H9 (cell line): ENCODE measurements at regions not wholly inside any gene's neighbourhood (a gene's known extent, or its start where the extent isn't known, plus 50 kb on each side); places are given as distances from the start of the nearest gene placed in this dataset.

Experiments
- DNase-seq: peaks from one replicate; pipeline ENCODE4 v3.0.0-alpha.2; 2017
- H2AFZ ChIP-seq: one replicate; pipeline ENCODE4 v1.6.1; 2013; ENCODE audit warnings: mild to moderate bottlenecking, low read length, control low read depth, moderate library complexity
- H2AK5ac ChIP-seq: 2 replicates; pipeline ENCODE4 v1.6.1; 2013; ENCODE audit warnings: low read length, control low read depth, mixed read lengths; ENCODE audit not compliant: insufficient read length
- H2BK120ac ChIP-seq: one replicate; pipeline ENCODE4 v1.6.1; 2013; ENCODE audit warnings: low read depth, mild to moderate bottlenecking, low read length, control low read depth, inconsistent platforms; ENCODE audit not compliant: poor library complexity, severe bottlenecking
- H2BK12ac ChIP-seq: 2 replicates; pipeline ENCODE4 v1.6.1; 2013; ENCODE audit warnings: low read length, control low read depth, mixed read lengths, low read depth; ENCODE audit not compliant: insufficient read length
- H2BK15ac ChIP-seq: 2 replicates; pipeline ENCODE4 v1.6.1; 2013; ENCODE audit warnings: low read depth, low read length, control low read depth
- H2BK20ac ChIP-seq: one replicate; pipeline ENCODE4 v1.6.1; 2013; ENCODE audit warnings: low read depth, mild to moderate bottlenecking, low read length, control low read depth, inconsistent platforms; ENCODE audit not compliant: poor library complexity, severe bottlenecking
- H2BK5ac ChIP-seq: 2 replicates; pipeline ENCODE4 v1.6.1; 2013; ENCODE audit warnings: low read length, control low read depth, mixed read lengths; ENCODE audit not compliant: insufficient read length
- H3K14ac ChIP-seq: 2 replicates; pipeline ENCODE4 v1.6.1; 2013; ENCODE audit warnings: low read length, control low read depth; ENCODE audit not compliant: insufficient read depth
- H3K18ac ChIP-seq: 2 replicates; pipeline ENCODE4 v1.6.1; 2013; ENCODE audit warnings: low read depth, mild to moderate bottlenecking, mixed read lengths, low read length, control low read depth; ENCODE audit not compliant: insufficient read length
- H3K23ac ChIP-seq: 2 replicates; pipeline ENCODE4 v1.6.1; 2013; ENCODE audit warnings: low read length, control low read depth, mixed read lengths, low read depth; ENCODE audit not compliant: insufficient read length
- H3K23me2 ChIP-seq: 2 replicates; pipeline ENCODE4 v1.6.1; 2013; ENCODE audit warnings: low read depth, mild to moderate bottlenecking, mixed read lengths, low read length, control low read depth; ENCODE audit not compliant: insufficient read length, poor library complexity, severe bottlenecking
- H3K27ac ChIP-seq: 2 replicates; pipeline ENCODE4 v1.5.1; 2013; ENCODE audit warnings: low read length, control low read depth, mixed read lengths, low read depth; ENCODE audit not compliant: insufficient read length
- H3K27me3 ChIP-seq: 2 replicates; pipeline ENCODE4 v1.6.1; 2013; ENCODE audit warnings: low read length, control low read depth, inconsistent platforms; ENCODE audit not compliant: insufficient read depth
- H3K4ac ChIP-seq: 2 replicates; pipeline ENCODE4 v1.6.1; 2013; ENCODE audit warnings: low read depth, mild to moderate bottlenecking, control low read depth, inconsistent platforms, low read length, moderate library complexity
- H3K4me1 ChIP-seq: 2 replicates; pipeline ENCODE4 v1.6.1; 2013; ENCODE audit warnings: low read length, control low read depth, inconsistent platforms; ENCODE audit not compliant: insufficient read depth
- H3K4me2 ChIP-seq: 2 replicates; pipeline ENCODE4 v1.6.1; 2013; ENCODE audit warnings: low read length, control low read depth, mixed read lengths; ENCODE audit not compliant: insufficient read length, insufficient read depth
- H3K56ac ChIP-seq: 2 replicates; pipeline ENCODE4 v1.6.1; 2013; ENCODE audit warnings: low read depth, mild to moderate bottlenecking, mixed read lengths, low read length, control low read depth; ENCODE audit not compliant: insufficient read length
- H3K79me1 ChIP-seq: 2 replicates; pipeline ENCODE4 v1.6.1; 2013; ENCODE audit warnings: low read depth, mild to moderate bottlenecking, moderate library complexity, low read length, control low read depth, inconsistent platforms; ENCODE audit not compliant: insufficient read depth, poor library complexity, severe bottlenecking
- H3K79me2 ChIP-seq: 2 replicates; pipeline ENCODE4 v1.6.1; 2013; ENCODE audit warnings: low read length, control low read depth, inconsistent platforms; ENCODE audit not compliant: insufficient read depth
- H3K9ac ChIP-seq: 2 replicates; pipeline ENCODE4 v1.6.1; 2013; ENCODE audit warnings: low read length, control low read depth, mixed read lengths; ENCODE audit not compliant: insufficient read length; ENCODE audit errors: extremely low read depth
- H3K9me3 ChIP-seq: one replicate; pipeline ENCODE4 v1.6.1; 2013; ENCODE audit warnings: low read depth, low read length, inconsistent platforms; ENCODE audit not compliant: control insufficient read depth
- H3T11ph ChIP-seq: one replicate; pipeline ENCODE4 v1.6.1; 2013; ENCODE audit warnings: mild to moderate bottlenecking, low read length, control low read depth, inconsistent platforms
- H4K20me1 ChIP-seq: one replicate; pipeline ENCODE4 v1.6.1; 2013; ENCODE audit not compliant: control insufficient read depth, insufficient read length, insufficient read depth
- H4K5ac ChIP-seq: 2 replicates; pipeline ENCODE4 v1.6.1; 2013; ENCODE audit warnings: low read depth, mild to moderate bottlenecking, mixed read lengths, low read length, control low read depth; ENCODE audit not compliant: insufficient read length
- H4K8ac ChIP-seq: replicated peaks from 2 replicates; pipeline ENCODE4 v1.6.1; 2013; ENCODE audit warnings: low read length, control low read depth, mixed read lengths, low read depth; ENCODE audit not compliant: insufficient read length
- H4K91ac ChIP-seq: 2 replicates; pipeline ENCODE4 v1.6.1; 2013; ENCODE audit warnings: low read depth, mild to moderate bottlenecking, moderate library complexity, mixed read lengths, low read length, control low read depth; ENCODE audit not compliant: insufficient read length
- H3K27ac Mint-ChIP-seq, 3 experiments: 2 replicates in 2 of 3; 3 replicates in 1 of 3; pipeline ENCODE4 v1.8.0; 2020 to 2021; ENCODE audit warnings: mixed read lengths in 3 of 3, mild to moderate bottlenecking in 1 of 3, moderate library complexity in 1 of 3
- H3K27me3 Mint-ChIP-seq: 2 replicates; pipeline ENCODE4 v1.8.0; 2021; ENCODE audit warnings: low read depth, mild to moderate bottlenecking, moderate library complexity, mixed read lengths
- H3K36me3 Mint-ChIP-seq, 3 experiments: 2 replicates in 2 of 3; 3 replicates in 1 of 3; pipeline ENCODE4 v1.8.0; 2020 to 2021; ENCODE audit warnings: low read depth in 3 of 3, mixed read lengths in 3 of 3; ENCODE audit not compliant: insufficient read depth in 1 of 3
- H3K4me1 Mint-ChIP-seq, 2 experiments: 2 replicates each; pipeline ENCODE4 v1.8.0; 2020; ENCODE audit warnings: mixed read lengths in 2 of 2
- H3K4me3 Mint-ChIP-seq, 2 experiments: 2 replicates in 1 of 2; 3 replicates in 1 of 2; pipeline ENCODE4 v1.8.0; 2020 to 2021; ENCODE audit warnings: mild to moderate bottlenecking in 2 of 2, mixed read lengths in 2 of 2, moderate library complexity in 1 of 2
- H3K9me3 Mint-ChIP-seq, 2 experiments: 2 replicates in 1 of 2; 3 replicates in 1 of 2; pipeline ENCODE4 v1.8.0; 2020; ENCODE audit warnings: mild to moderate bottlenecking in 2 of 2, mixed read lengths in 2 of 2, moderate library complexity in 1 of 2
- CTCF ChIP-seq: fragments of 200-600 bp; sonication (generic); conservative IDR thresholded peaks from 3 replicates; pipeline ENCODE4 v1.8.0; 2021; ENCODE audit warnings: antibody characterized with exemption, mild to moderate bottlenecking
- WGBS: extraction: QIAGEN DNeasy Blood & Tissue Kit; methylation state at CpG from one replicate; pipeline ENCODE4 v1.1.7; 2013; ENCODE audit warnings: missing lambda C conversion rate, low lambda C conversion rate, mixed read lengths; ENCODE audit not compliant: insufficient read length; ENCODE audit errors: extremely low coverage; 5-methylcytosine and 5-hydroxymethylcytosine counted together

GRCh38 chr3:80068459-80068858, 300.7 kb upstream of the ROBO1 start:
- Histone ChIP-seq H3K4me2 (no peak overlapping the region), H4K5ac (no peak overlapping the region), H3K23ac (no peak overlapping the region), H4K91ac (no peak overlapping the region), H2BK12ac (no peak overlapping the region), H3K14ac (no peak overlapping the region), H3K79me1 (no peaks in the 10 kb centered on the region), H3K27ac (no peak overlapping the region), H2BK120ac (no peak overlapping the region), H3K9me3 (no peaks in the 10 kb centered on the region), H3K79me2 (no peaks in the 10 kb centered on the region), H3K18ac (no peak overlapping the region), H3K27me3 (no peaks in the 10 kb centered on the region), H2AFZ (no peak overlapping the region), H3K4me1 (no peaks in the 10 kb centered on the region), H2BK5ac (no peak overlapping the region), H4K8ac (no peak overlapping the region), H4K20me1 (no peaks in the 10 kb centered on the region), H2BK15ac (no peak overlapping the region), H2AK5ac (no peak overlapping the region), H2BK20ac (no peak overlapping the region), H3K9ac (no peak overlapping the region), H3K23me2 (no peaks in the 10 kb centered on the region), H3K56ac (no peak overlapping the region), H3T11ph (no peak overlapping the region), H3K4ac (no peak overlapping the region)
- Mint-ChIP-seq H3K27me3 (no peaks in the 10 kb centered on the region), H3K4me1 (peaks cover 8 to 15% of the 10 kb centered on the region in 2 experiments), H3K9me3 (peaks cover 0 to 2% of the 10 kb centered on the region in 2 experiments; a peak in 2 of 5 replicates), H3K36me3 (no peaks in the 10 kb centered on the region; a peak in 1 of 7 replicates), H3K4me3 (no peak overlapping the region), H3K27ac (no peak overlapping the region)
- no peak for DNase-seq
- TF ChIP-seq CTCF = no peak
- no CpG with 5 or more reads among the region's 3 CpGs for WGBS
